HL-60/S4 treated with phorbol 12-myristate 13-acetate at 8.2 ng/mL for 4 days and 3 days (cell line): ENCODE measurements at regions not wholly inside any gene's neighbourhood (a gene's known extent, or its start where the extent isn't known, plus 50 kb on each side); places are given as distances from the start of the nearest gene placed in this dataset.

ENCODE experiments used
- in situ Hi-C: fragments of 300-500 bp; cut with MboI; formaldehyde crosslinking; loops from 2 replicates; pipeline ENCODE4 v1.15.0; 2022; ENCODE audit warnings: low sequenced_read_pairs

DNA sequence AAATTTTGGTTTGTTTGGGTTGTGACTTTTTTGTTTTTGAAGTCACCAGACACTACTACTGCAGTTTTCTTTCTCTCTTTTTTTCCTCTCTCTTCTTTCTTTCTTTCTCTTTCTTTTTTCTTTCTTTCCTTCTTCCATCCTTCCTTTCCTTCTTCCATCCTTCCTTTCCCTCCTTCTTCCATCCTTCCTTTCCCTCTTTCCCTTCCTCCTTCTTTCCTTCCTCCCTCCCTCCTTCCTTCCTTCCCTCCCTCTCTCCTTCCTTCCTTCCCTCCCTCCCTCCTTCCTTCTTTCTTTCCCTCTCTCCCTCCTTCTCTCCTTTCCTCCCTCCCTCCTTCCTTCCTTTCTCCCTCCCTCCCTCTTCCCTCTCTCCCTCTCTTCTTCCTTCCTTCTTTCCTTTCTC lies 230.3 kb upstream of the TYRP1 start:
- in situ Hi-C loops, result no loop called here

DNA sequence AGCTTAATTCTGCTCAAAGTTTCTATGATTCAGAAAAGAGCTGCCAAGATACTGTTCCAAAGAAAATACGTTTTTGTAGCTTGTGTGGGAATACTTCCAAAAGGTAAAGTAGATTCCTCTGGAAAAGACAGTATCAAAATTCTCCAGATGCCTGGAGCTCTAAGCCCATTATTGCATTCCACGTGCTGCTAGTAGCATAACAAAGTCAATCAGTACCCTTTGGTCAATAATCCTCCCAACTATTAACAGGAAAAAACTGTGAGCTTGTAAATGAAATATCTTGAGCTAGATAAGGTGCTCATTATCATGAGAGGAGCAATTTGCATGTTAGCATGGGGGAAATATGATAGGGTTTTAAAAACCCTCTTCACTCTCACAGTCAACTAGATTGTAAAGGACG lies 229.5 kb upstream of the TYRP1 start:
- in situ Hi-C loops, result no loop called here

DNA sequence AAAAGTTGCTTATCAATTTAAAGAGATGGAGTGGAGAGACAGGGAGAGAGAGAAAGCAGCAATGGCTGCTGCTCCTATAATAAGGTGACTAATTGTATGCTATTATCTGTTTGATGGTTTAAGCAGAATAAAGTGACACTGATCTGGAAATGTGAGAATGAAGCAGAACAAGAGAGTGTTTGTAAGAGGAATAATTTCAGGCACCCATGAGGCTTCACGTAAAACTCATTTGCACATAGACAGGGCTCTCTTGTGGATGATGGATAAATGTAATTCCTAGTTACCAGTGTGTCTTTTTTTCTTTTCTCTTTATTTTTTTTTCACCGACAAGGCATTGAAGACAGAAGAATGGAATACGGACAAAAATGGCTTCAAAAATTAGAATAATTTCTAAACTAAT lies 228.8 kb upstream of the TYRP1 start:
- in situ Hi-C loops, result no loop called here

DNA sequence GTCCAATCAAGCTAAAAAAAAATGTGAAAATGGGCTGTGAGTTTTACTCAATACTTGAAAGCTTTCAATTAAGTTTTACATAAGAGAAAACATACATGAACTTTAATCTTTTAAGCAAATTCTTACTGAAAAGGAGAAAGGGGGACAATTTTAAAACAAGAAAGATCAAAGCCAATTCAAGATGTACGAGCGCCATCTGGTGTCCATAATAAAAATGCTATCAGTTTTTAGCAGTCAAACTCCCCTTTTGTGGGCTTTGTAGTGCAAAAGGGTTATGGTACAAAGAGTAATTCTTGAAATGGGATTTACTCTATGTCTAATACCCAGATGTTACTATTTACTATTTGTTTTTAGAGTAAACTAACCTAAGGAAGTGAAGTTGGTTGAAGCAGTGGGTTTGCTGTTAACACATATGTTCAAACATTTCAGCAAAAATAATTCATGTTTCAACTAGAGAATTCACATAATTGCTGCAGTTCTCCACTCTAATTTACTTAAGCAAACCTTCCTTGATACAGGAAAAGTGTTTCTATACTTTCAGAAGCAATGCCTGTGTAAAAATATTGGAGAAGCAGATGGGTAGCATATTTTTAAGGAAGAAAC lies 228.2 kb upstream of the TYRP1 start:
- in situ Hi-C loops, result no loop called here

DNA sequence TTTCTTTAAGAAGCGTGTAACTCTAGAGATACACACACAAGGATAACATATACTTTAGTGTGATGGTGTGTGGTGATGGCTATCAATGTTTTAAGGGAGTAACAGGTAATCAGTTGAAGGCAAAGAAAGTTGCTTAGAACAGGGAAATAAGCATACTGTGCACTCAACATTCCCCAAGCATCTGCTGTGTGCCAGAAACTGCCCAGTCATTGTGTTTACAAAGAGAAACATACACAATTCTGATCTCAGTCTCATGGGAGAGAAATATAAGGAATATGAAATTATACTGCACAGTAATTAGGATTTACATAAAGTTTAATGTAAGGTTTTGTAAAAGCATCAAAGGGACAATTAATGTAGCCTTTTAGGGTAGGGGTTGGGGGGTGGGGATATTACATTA lies 224.1 kb upstream of the TYRP1 start:
- in situ Hi-C loops, result no loop called here

DNA sequence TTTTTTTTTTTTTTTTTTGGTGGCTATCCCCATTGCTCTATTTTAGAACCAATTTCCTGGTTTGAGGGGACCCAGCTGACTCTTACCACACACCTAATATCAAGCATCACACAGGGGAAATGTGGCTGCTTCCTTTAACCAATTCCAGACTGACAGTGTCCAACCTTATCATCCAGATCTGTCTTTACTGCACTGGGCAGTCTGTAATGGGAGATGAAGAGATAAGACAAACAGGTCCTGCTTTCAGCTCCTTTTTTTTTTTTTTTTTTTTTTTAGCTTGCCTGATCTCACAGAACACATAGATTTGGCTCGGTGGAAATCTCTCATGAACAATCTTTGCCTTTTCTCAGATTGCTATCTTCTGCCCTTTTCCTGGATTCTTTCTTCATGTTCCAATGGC lies 198.8 kb upstream of the TYRP1 start:
- in situ Hi-C loops, result no loop called here

DNA sequence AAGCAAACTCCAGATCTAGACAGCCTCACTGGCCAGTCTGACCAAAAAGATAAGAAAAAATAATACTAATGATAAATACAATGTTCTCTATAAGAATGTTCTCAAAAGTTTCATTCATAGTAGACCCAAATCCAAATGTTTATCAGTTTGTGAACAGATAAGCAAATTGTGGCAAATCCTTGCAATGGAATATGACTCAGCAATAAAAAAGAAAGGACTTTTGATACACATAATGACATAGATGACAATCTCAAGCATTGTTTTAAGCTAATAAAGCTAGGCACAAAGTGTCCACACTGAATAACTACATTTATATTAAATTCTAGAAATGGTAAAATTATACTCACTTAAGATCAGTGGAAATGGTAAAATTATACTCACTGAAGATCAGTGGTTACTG lies 195.4 kb upstream of the TYRP1 start:
- in situ Hi-C loops, result no loop called here

DNA sequence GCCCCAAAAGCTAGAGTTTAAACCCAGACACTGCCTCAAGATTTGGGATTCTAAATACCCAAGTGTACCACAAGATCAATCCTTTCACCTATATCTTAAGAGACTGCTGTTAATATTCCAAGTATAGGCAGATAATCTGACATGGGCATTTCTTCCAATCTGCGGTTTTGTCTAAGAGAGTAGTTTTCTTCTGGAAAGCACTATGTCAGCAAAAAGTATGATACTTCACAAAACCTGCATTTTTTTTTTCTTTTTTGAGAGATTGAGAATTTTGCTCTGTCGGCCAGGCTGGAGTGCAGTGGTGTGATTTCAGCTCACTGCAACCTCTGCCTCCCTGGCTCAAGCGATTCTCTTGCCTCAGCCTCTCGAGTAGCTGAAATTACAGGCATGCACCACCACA lies 190.7 kb upstream of the TYRP1 start:
- in situ Hi-C loops, result no loop called here

DNA sequence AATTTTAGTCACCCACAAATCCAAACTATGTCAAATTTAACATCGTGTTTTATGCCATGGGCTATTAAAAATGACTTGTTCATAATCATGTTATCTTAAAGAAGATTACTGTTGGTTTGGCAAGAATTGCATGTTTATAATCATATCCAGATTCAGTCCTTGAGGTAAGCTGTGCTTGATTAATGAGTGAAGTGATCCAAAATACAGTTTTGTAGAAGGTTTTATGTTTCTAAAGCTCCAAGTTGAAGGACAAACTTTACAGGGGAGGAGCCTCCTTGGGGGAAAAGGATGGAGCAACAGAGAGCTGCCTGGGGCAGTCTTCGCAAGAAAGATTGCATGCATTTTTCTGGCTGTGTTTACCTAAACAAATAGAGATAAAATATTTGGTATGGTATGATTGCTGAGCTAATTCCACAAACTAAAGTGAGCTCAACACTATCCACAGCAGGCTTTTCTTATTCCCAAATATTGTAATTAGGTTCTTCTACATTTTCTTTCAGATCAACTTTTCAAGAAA lies 189.5 kb upstream of the TYRP1 start:
- in situ Hi-C loops, result no loop called here

DNA sequence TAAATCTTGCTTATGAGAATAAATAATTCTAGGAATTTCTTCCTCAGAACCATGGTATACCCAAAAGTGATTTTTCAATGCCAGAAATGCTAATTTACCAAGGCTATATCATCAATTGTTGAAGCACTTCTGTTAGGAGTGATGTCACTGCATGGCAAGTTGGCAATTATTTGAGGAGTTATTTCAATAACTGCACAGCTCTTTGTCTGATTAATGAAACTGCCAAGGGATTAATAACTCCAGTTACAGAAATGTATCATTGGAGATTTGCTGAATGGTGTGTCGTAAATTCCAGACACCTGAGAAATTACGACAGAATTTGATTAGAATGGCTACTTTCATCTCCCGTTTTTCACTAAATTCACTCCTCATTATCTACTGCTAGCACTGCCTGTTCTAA lies 182.6 kb upstream of the TYRP1 start:
- in situ Hi-C loops, result no loop called here

DNA sequence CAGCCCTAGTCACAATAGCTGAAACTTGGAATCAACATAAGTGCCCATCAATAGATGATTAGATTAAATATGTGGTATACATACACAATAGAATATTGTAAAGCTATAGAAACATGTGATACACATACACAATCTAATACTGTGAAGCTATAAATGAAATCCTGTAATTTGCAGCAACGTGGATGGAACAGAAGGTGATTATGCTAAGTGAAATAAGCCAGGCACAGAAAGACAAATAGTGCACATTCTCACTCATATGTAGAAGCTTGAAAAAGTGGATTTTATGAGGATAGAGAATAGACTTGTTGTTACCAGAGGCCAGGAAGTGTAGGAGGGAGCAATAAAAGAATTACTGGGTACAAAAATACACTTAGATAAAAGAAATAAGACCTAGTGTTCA lies 181.5 kb upstream of the TYRP1 start:
- in situ Hi-C loops, result no loop called here

DNA sequence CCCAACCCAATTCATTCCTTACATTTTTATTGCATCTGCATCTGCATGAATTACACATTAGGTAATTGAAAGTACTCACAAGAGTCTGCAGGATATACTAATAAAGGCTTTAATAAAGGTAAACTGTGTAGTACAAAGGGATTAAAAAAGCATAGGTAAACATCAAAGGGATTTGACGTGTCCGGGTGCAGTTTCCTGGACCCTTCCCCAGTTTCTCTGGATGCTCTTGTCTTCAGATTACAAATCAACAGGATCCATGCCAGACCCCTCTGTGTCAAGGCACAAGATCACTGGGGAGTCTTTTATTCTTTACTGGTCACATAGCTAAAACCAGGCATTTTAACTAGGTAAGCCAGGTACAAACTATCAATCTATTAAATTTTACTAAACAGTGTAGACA lies 177.2 kb upstream of the TYRP1 start:
- in situ Hi-C loops, result no loop called here

DNA sequence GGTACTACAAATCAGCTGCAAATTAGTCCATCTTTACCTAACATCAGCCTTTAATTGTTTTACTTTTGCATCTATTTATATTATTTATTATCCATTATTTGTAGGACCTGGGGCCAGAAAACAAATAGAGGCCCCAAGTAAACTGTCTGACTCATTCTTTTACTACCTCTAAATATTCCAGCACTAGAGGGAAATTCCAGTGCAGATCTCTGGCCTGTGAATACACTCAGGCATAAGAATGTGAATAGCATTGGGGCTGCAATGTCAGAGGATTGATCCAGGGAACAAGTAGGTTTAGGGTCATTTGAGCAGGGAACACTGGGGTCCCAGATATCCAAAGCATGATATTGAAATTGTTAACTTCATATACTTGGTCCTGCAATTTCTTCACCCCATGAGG lies 176.6 kb upstream of the TYRP1 start:
- in situ Hi-C loops, result no loop called here

DNA sequence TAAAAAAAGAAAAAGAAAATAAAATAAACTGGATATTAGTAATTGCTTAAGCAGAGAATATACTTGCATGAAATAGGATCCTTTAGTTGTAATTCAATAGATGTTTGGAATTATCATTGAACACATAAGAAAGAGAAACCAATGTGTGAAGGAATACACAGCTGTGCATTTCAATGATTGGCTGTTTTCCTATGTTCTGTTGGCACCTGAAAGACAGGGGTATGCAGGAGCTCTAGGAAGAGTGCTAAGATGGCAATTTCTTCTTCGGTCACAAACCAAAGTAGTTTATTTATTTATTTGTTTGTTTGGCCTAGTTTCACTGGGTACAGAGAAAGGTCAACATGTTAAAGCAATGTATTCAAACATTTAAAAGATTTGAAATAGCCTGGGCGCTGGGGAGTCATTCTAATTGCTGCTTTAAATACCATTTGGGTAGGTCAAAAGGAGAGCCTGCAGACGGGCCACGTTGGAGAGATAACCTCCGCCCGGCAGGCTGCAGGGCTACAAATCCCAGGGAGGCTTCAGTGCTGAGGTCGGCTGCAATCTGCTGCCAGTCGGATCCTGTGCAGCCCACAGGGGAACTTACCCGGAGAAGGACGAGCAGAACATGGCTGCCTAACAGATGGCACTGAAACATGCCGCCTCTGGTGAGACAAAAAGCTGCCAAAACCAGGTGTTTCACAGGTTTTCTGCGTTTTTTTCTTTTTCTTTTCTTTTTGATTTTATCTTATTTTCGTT lies 154.2 kb upstream of the TYRP1 start:
- in situ Hi-C loops, result no loop called here

DNA sequence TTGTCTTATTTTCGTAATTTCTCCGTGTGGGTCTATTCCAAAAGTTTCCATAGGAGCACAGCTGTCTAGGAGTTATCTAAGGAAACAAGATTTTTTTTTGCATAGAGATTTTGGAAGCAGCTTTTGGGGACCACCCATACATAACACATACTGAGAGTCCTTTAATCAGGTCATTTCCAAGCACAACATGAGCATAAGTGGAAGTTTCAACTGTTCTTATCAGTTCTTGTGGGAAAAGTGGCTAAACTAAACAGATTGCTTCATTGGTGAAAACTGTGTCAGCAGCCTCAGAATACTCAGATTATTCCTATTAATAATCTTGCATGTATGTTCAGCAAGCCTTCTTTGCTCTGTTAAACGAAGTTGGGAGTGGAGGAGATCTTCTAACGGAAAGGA lies 153.6 kb upstream of the TYRP1 start:
- in situ Hi-C loops, result no loop called here

DNA sequence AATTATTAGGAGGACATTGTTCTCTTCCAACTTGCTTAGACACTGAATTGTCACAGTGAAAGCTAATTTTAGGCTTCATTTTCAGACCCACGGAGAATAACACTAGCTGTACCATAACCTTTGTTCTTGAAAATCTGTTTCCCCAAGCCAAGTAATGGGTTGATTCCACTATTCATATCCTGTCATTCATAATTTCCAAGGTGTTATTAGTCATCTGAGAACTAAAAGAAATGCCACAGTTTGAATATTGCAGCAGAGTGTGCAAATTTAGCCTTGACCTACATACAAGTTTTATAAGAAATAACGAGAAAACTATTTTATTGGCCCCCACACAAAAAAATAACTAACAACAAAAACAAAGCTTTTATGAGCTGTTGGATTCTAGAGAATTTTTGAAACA lies 148.5 kb upstream of the TYRP1 start:
- in situ Hi-C loops, result no loop called here

DNA sequence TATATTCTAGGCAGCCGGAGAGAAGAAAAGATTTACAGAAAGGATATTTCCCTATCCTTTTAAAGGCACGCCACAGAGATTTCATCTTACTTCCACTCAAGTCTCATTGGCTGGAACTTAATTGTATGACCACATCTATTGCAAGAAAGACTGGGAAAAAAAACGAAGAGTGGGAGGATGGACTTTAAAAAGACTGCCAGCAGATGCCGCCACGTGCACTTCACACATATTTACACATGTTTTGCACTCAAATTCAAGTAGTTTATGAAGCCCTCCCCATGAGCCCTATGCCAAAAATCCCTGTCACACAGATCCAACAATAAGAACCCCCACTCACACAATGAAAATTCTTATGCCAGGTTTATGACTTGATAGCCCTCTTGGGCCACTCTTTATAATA lies 138.5 kb upstream of the TYRP1 start:
- in situ Hi-C loops, result no loop called here

DNA sequence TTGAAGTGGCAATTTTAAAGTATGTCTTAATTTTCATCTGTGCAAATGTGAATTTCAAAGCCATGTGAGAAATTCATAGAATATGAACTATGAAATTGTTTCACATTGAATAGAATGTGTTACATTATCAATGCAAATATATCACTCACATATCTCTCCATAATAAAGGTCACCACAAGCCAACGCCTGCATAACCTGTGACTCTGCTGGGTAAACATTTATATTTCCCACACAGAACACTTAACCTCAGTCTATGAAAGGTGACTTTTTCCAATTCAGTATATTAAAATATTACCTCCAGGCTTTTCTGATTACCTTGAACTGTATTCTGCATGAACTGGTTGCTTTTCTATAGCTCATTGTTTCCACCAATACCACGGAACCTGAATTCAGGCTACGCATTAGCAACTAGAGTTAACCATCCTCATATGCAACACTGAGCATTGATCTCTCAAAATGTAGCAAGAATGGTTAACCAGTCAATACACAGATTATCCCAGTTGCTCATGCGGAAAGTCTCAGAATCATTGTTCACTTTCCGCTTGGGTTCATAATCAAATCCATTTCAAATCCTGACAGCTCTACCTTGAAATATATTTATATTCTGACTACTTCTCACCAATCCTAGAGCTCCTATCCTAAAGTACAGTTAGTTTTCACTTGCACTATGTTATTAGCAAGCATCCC lies 126.6 kb upstream of the TYRP1 start:
- in situ Hi-C loops, result no loop called here

DNA sequence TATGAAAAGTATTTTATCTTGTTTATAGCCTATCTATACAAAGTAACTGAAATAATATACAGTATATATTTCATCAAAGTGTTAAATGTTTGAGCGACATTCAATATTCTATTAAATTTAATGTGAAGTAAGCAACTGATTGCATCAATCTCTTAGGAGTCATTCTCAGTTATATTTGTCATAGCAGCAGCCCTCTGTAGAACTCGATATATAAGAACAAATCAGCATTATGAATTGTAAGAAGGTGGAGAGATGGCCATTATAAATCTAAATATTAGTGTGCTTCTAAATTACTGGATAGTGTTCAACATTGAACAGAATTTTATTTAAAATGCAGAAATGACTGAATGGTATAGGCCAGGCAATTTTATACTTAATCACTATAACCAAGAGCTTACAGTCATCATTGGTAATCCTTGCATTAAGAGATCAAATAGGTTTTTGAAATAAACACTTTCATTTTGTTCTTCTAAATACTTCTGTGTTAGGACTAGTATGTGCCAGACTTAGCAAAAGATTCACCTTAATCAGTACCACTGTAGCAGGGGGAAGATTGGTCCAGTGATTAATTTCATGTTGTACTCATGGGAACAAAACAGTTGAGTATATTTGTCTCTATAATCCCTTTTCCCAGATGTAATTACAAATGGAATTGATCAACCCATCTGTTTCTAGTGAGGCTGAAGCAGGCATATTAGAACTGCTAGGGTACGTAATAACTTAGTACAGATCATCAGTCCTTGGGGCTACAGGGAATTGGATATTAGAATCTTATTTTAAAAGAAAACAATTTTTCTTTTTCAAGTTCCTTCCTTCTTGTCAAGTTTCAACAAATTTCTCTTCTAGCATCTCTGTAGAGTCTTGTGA lies 108.3 kb upstream of the TYRP1 start:
- in situ Hi-C loops, result no loop called here

DNA sequence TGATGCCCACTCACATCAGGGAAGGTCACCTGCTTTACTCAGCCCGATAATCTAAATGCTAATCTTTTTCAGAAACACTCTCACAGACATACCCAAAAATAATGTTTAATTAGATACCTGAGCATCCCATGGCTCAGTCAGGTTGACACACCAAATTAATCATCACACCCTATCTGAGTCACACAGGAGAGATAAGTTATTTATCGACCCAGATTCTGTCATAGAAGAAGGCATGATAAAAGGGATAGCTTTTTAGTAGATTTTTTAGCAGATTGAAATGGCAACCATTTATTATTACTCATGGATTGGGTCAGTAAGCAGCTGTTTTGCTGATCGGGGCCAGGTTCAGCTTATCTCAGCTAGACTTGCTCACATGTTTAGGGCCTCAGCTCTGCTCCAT lies 97.8 kb upstream of the TYRP1 start:
- in situ Hi-C loops, result no loop called here

DNA sequence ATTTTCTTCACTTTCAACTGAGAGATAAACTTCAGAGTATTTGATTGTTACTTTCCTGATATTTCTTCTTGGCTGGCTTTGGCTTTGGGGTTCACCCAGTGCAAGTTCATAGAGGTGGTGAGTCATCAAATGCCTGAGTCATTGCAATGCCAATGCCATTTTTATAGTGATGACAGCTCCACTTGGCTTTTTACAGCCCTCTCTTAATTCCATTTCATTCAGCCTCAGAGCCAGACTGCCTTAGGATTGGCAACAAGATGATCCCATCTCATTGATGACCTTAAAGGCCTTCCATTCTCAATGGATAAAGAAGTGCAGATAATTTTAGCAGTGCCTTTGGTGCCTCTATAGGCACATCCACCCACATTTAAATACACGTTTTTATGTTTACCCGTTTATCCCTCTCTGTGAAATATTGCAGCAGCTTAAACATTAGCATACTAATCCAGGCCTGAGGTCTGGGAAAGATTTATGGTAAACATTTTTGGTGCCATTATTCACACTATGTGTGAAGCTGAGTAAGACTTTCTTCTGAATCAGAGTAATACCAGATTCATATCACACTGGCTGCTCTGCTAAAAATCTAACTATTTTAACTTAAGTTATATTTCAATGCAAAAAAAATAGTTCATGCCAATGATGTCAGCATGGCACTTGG lies 88.9 kb upstream of the TYRP1 start:
- in situ Hi-C loops, result no loop called here
